MCF 10A (cell line): ENCODE measurements at regions not wholly inside any gene's neighbourhood (a gene's known extent, or its start where the extent isn't known, plus 50 kb on each side); places are given as distances from the start of the nearest gene placed in this dataset.

Experiments
- BruUV-seq: library from RNA; stranded (reverse); fragments of 400-500 nt; replicated peaks from 2 replicates; lab custom pipeline; 2021; lab: Mats Ljungman, UMichigan
- CTCF ChIA-PET: fragments of 300-600 bp; sonication (Branson Sonifier 250); formaldehyde crosslinking; extraction: SDS; loops from one replicate; lab custom pipeline; 2021; ENCODE audit warnings: antibody characterized with exemption, inconsistent platforms; lab: Yijun Ruan, JAX
- POLR2A ChIA-PET: fragments of 300-600, 350-650 bp; sonication (Branson Sonifier 250); formaldehyde crosslinking; extraction: SDS; loops from one replicate; lab custom pipeline; 2020; ENCODE audit warnings: antibody characterized with exemption, inconsistent platforms; lab: Yijun Ruan, JAX
- DNase-seq: peaks from one replicate; pipeline ENCODE4 v3.0.0-alpha.2; 2018; ENCODE audit not compliant: unreplicated experiment
- H3K27ac Mint-ChIP-seq: one replicate; pipeline ENCODE4 v1.8.0; 2022; ENCODE audit warnings: mild to moderate bottlenecking, low read depth, mixed read lengths; ENCODE audit not compliant: unreplicated experiment
- H3K27me3 Mint-ChIP-seq: one replicate; pipeline ENCODE4 v1.8.0; 2022; ENCODE audit warnings: mixed read lengths; ENCODE audit not compliant: insufficient read depth, unreplicated experiment
- H3K36me3 Mint-ChIP-seq: one replicate; pipeline ENCODE4 v1.8.0; 2022; ENCODE audit warnings: mild to moderate bottlenecking, moderate library complexity, mixed read lengths; ENCODE audit not compliant: insufficient read depth, unreplicated experiment
- H3K4me1 Mint-ChIP-seq: one replicate; pipeline ENCODE4 v1.8.0; 2022; ENCODE audit warnings: mixed read lengths; ENCODE audit not compliant: insufficient read depth, unreplicated experiment
- H3K4me3 Mint-ChIP-seq: one replicate; pipeline ENCODE4 v1.8.0; 2022; ENCODE audit warnings: mild to moderate bottlenecking, moderate library complexity, mixed read lengths; ENCODE audit not compliant: unreplicated experiment
- H3K9me3 Mint-ChIP-seq: one replicate; pipeline ENCODE4 v1.8.0; 2022; ENCODE audit warnings: mixed read lengths; ENCODE audit not compliant: unreplicated experiment
- intact Hi-C: fragments of 100-400 bp; cut with micrococcal nuclease; formaldehyde crosslinking; loops from 2 replicates; pipeline ENCODE4 v1.14.1; 2022
- TF ChIP-seq, protein P1 (sequence below): fragments of 200-600 bp; IDR thresholded peaks from one replicate; pipeline ENCODE4 v1.8.0; 2022; ENCODE audit warnings: antibody characterized with exemption, mild to moderate bottlenecking; ENCODE audit not compliant: unreplicated experiment

DNA sequence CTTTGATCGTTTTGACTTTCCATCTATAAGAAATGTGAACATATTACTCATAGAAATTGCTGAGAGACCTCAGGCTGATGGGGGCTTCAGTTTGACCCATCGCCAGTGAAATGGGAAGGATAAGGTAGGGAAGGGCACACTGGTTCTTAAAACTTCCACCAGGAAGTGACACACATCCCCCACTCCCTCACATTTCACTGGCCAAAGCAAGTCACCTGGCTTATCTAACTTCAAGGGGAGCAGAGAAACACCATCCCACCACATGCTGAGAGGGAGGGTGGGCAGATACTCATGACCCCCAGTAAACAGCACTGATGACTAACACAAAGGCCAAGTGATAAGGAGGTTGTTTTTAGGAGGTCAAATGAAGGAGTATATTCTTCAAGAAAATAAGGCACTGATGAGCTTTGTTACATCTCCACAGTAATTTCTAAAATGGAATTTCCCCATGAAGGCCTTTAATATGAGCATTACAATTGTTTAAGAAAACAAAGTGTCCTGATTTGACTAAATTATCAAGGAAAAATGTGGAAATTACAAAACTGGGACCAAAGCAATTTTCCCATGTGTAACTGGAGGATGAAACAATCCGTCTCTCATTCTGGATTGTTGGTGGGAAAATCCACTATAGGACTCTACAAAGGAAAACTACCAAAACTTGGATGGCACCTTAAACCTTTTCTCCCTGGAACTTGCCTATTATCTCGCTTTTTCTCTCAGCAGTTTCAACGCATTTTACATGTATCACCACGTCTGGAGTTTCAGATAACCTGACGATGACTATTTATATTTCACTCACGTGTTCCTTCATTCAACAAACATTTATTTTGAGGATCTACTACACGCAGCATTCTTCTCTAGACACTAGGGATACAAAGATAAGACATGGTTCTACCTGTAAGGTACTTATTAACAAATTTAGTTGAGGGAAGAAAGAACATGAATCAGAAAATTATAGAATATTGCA, 91.8 kb upstream of the EEA1 start:
- no peaks in the 10 kb centered on the region for H3K9me3 Mint-ChIP-seq
- ChIA-PET POLR2A (no interaction called here), CTCF (interaction anchor here (0.6 to 3.1 kb wide), 2 partner anchors 303 to 360 kb away, joined by 4 to 14 read pairs; no protein-coding TSS in a partner anchor)
- TF ChIP-seq, protein P1, sequence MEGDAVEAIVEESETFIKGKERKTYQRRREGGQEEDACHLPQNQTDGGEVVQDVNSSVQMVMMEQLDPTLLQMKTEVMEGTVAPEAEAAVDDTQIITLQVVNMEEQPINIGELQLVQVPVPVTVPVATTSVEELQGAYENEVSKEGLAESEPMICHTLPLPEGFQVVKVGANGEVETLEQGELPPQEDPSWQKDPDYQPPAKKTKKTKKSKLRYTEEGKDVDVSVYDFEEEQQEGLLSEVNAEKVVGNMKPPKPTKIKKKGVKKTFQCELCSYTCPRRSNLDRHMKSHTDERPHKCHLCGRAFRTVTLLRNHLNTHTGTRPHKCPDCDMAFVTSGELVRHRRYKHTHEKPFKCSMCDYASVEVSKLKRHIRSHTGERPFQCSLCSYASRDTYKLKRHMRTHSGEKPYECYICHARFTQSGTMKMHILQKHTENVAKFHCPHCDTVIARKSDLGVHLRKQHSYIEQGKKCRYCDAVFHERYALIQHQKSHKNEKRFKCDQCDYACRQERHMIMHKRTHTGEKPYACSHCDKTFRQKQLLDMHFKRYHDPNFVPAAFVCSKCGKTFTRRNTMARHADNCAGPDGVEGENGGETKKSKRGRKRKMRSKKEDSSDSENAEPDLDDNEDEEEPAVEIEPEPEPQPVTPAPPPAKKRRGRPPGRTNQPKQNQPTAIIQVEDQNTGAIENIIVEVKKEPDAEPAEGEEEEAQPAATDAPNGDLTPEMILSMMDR = no peak
- no peak overlapping the region for H3K27ac Mint-ChIP-seq
- no peaks in the 10 kb centered on the region for H3K36me3 Mint-ChIP-seq
- BruUV-seq = no TSS peak
- intact Hi-C loops = no loop called here
- H3K4me1 Mint-ChIP-seq = no peaks in the 10 kb centered on the region
- no peaks in the 10 kb centered on the region for H3K27me3 Mint-ChIP-seq
- H3K4me3 Mint-ChIP-seq = no peak overlapping the region
- DNase-seq = no peak

- POLR2A ChIA-PET = interaction anchor here (0.6 kb wide), 1 partner anchor 287 kb away, joined by 3 read pairs; no protein-coding TSS in a partner anchor
- H3K9me3 Mint-ChIP-seq = no peaks in the 10 kb centered on the region
- intact Hi-C loops = no loop called here
- H3K4me3 Mint-ChIP-seq = no peak overlapping the region
- H3K27me3 Mint-ChIP-seq = no peaks in the 10 kb centered on the region
- CTCF ChIA-PET = interaction anchor here (1.6 kb wide), 1 partner anchor 29 kb away, joined by 3 read pairs; no protein-coding TSS in a partner anchor
- H3K4me1 Mint-ChIP-seq = no peaks in the 10 kb centered on the region
- no peaks in the 10 kb centered on the region for H3K36me3 Mint-ChIP-seq
- H3K27ac Mint-ChIP-seq = no peak overlapping the region
- TF ChIP-seq, protein P1 = no peak
- BruUV-seq = no TSS peak
- no peak for DNase-seq
These were observed 93.7 kb upstream of the EEA1 start for GRCh38 chr12:93022603-93023340.

DNA sequence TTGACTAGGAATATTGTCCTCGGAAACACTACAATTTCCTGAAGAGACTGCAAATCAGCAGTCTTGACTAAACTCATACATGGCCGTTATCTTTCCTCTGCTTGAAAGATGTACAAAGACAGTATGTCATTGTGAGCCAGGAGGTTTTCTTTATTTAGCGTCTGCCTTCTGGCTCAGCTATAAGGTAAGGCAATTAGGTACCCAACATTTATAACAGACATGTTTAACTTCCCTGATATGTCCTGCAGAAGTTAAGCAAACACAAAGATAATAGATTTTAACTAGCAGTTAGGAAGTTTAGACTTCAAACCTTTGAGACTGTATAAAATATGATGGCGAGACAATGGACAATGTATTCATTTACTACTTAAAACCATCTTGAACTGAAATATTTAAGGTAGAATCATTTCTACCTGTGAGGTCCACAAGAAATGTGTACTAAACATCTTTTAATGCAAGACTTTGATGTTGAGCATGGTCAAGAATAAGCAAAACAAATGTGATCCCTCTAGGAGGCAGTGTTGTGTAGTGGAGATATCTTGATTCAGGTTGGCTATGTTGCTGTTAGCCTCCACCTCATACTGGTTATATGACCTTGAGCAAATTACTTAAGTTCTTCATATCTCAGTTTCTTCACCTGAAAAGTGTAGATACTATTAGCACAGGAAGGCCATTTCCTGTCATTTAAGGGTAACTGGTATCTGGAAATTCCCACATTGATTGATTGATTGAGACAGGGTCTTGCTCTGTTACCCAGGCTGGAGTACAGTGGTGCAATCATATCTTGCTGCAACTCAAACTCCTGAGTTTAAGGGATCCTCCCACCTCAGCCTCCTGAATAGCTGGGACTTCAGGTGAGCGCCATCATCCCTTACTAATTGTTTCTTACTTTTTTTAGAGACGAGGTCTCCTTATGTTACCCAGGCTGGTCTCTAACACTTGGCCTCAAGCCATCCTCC, 96.3 kb upstream of the EEA1 start:
- Mint-ChIP-seq H3K36me3 (no peaks in the 10 kb centered on the region), H3K27me3 (no peaks in the 10 kb centered on the region), H3K4me1 (no peaks in the 10 kb centered on the region), H3K4me3 (no peak overlapping the region), H3K9me3 (no peaks in the 10 kb centered on the region), H3K27ac (no peak overlapping the region)
- CTCF ChIA-PET = interaction anchor here (0.6 to 2.4 kb wide), 14 partner anchors 11 to 410 kb away, joined by 3 to 12 read pairs (median 4); no protein-coding TSS in a partner anchor
- TF ChIP-seq, protein P1 = peak; percentile 51
- DNase-seq = peak; percentile 70
- no TSS peak for BruUV-seq
- POLR2A ChIA-PET = interaction anchor here (0.6 kb wide), 1 partner anchor 139 kb away, joined by 3 read pairs; no protein-coding TSS in a partner anchor
- intact Hi-C loops = loop anchor here (1.0 to 2.0 kb wide), 3 partner anchors 102 to 371 kb away; no protein-coding TSS in a partner anchor
